AG09319 (cell line): ENCODE measurements at regions not wholly inside any gene's neighbourhood (a gene's known extent, or its start where the extent isn't known, plus 50 kb on each side); places are given as distances from the start of the nearest gene placed in this dataset.
"Not testable (repeated sequence)": the region's sequence is repeated elsewhere in the genome, so short reads cannot be mapped to it uniquely, and the experiment has no call there.

ENCODE experiments used
- DNase-seq: peaks from one replicate; pipeline ENCODE4 v3.0.0-alpha.2; 2010; ENCODE audit warnings: low read depth; ENCODE audit errors: extremely low read depth
- CTCF ChIP-seq: IDR thresholded peaks from 2 replicates; pipeline ENCODE4 v1.5.1; 2011; ENCODE audit warnings: low read depth, mild to moderate bottlenecking, inconsistent platforms, low read length, moderate library complexity

GRCh38 chrX:11016728-11017127 is 94.4 kb upstream of the HCCS start:
- no peak for DNase-seq
- TF ChIP-seq CTCF: no peak

- not testable (repeated sequence) for DNase-seq
These were observed 88.5 kb upstream of the HCCS start for GRCh38 chrX:11022588-11022987.

GRCh38 chrX:11039926-11040325 is 71.2 kb upstream of the HCCS start:
- no peak for DNase-seq
- TF ChIP-seq CTCF: no peak

GRCh38 chrX:11040405-11040804 is 70.7 kb upstream of the HCCS start:
- no peak for DNase-seq
- TF ChIP-seq CTCF: peak; percentile 14

- DNase-seq: no peak
- TF ChIP-seq CTCF: no peak
These were observed 70.1 kb upstream of the HCCS start for GRCh38 chrX:11040996-11041395.

- no peak for DNase-seq
- no peak for TF ChIP-seq CTCF
These were observed 61.1 kb upstream of the HCCS start for GRCh38 chrX:11050013-11050412.

GRCh38 chrX:11053351-11053750 is 57.8 kb upstream of the HCCS start:
- no peak for DNase-seq
- TF ChIP-seq CTCF: no peak

- TF ChIP-seq CTCF: no peak
- DNase-seq: no peak
These were observed 54.6 kb upstream of the HCCS start for GRCh38 chrX:11056322-11057176.
